Skeletal muscle satellite cell (primary cell): ENCODE measurements at regions not wholly inside any gene's neighbourhood (a gene's known extent, or its start where the extent isn't known, plus 50 kb on each side); places are given as distances from the start of the nearest gene placed in this dataset.

Experiments used
- H3K27me3 ChIP-seq: 2 replicates; pipeline ENCODE4 v1.7.0; 2013; ENCODE audit warnings: low read length; ENCODE audit not compliant: control insufficient read depth, insufficient read depth
- H3K36me3 ChIP-seq: 2 replicates; pipeline ENCODE4 v1.7.0; 2013; ENCODE audit warnings: mild to moderate bottlenecking, control low read depth, low read length; ENCODE audit not compliant: insufficient read depth
- H3K4me1 ChIP-seq: 2 replicates; pipeline ENCODE4 v1.7.0; 2013; ENCODE audit warnings: low read length; ENCODE audit not compliant: control insufficient read depth, insufficient read depth
- H3K4me2 ChIP-seq: 2 replicates; pipeline ENCODE4 v1.7.0; 2013; ENCODE audit warnings: mild to moderate bottlenecking, low read length
- H3K4me3 ChIP-seq: 2 replicates; pipeline ENCODE4 v1.7.0; 2013; ENCODE audit warnings: low read length
- H3K9ac ChIP-seq: 2 replicates; pipeline ENCODE4 v1.7.0; 2013; ENCODE audit warnings: mild to moderate bottlenecking, low read depth, low read length, moderate library complexity
- H3K9me3 ChIP-seq: replicated peaks from 2 replicates; pipeline ENCODE4 v1.7.0; 2013; ENCODE audit warnings: mild to moderate bottlenecking, control low read depth, low read length

DNA sequence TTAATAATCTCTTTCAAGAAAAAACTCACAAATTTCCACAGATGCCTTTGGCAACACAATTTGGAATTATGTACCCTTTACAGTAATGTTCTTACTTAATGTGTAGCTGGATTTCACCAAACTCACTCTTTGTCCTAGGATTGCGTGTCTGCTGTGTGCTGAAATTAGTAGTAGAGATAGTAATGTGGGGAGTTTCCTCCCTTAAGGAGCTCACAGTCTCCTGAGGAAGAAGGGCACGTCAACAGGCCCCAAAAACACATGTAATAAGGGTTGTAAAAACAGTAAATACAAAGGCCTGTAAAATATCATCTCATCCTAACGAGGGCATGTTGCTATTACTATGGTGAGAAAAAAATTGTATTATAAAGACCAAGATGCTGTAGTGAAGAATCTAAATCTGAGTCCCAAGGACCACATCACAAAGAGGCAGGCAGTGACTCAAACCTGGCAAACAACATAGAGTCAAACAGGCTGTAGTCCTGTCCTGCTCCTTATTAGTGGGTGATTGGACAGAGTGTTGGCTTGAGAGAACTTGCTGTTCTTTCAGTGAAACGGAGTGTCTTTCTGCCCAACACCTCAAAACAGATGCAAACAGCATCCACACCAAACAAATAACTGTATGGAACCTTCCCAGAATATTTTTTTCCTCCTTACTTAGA lies 83.2 kb upstream of the PAPPA start:
- Histone ChIP-seq H3K4me1 (peaks cover 21% of the 10 kb centered on the region), H3K27me3 (peaks cover 18% of the 10 kb centered on the region), H3K36me3 (no peaks in the 10 kb centered on the region), H3K9ac (no peak overlapping the region), H3K4me2 (no peak overlapping the region), H3K9me3 (no peaks in the 10 kb centered on the region), H3K4me3 (no peak overlapping the region)

DNA sequence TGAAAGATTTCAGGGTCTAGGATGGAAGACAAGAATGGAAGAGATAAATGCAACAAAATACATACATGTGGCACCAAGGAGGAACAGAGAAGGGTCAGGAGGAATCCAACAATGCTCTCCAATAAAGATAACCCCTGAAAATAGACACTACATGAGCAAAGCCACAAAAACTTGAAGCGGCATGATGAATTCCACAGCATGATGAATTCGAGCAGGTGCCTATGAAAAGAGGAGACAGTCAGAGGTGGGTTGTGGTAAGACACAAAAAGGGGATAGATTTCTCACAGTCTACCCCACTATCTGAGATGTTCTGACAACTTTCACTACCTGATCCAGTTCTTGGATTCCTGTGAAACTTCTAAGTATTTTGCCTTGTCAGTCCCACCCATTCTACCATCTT lies 81.5 kb upstream of the PAPPA start:
- Histone ChIP-seq H3K4me3 (no peak overlapping the region), H3K9me3 (no peaks in the 10 kb centered on the region)

DNA sequence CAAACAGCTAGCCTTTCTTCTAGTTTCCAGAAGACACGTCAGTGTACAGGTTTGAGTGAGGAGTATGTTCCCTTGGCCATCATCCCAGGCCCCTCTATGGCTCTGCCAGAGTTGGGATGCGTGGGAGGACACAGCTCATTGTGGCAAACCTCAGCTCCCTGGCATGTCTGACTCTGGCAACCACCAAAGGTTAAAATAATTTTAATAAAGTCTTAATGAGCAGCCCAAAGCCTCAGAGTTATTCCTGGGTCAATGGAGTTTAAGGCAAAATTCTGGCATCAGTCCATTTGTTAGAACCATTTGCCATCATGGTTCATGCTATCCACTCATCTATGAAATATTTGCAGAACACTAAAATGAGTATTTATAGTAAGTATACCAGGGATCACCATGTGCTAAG lies 79.8 kb upstream of the PAPPA start:
- no peak overlapping the region for H3K4me3 ChIP-seq
- H3K27me3 ChIP-seq, result peaks cover 26% of the 10 kb centered on the region
- H3K36me3 ChIP-seq, result no peaks in the 10 kb centered on the region
- H3K4me1 ChIP-seq, result peaks cover 23% of the 10 kb centered on the region
- H3K9me3 ChIP-seq, result no peaks in the 10 kb centered on the region
- no peak overlapping the region for H3K9ac ChIP-seq
- H3K4me2 ChIP-seq, result no peak overlapping the region

More for the DNA sequence above, 81.5 kb upstream of the PAPPA start:
- no peak overlapping the region for H3K9ac ChIP-seq
- H3K27me3 ChIP-seq, result peaks cover 18% of the 10 kb centered on the region
- no peak overlapping the region for H3K4me2 ChIP-seq
- H3K4me1 ChIP-seq, result peaks cover 23% of the 10 kb centered on the region
- no peaks in the 10 kb centered on the region for H3K36me3 ChIP-seq

DNA sequence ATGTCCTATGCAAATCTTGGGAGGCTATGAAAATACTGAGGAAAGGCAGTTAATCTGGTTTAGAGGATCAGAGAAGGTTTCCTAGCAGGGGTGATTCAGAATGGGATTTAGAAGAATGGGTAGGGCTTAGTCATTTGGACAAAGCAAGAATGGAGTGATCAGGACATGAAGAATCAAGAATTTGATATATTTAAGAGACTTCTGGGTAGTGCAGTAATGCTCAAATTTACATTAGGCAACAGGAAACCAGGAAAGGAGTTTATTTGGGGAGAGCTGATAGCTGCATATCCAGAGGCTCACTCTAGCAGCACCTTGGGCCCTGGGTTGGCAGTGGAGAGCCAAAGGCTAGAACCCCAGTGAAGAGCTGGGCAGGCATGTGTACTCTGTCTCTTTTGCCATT lies 78.9 kb upstream of the PAPPA start:
- H3K4me3 ChIP-seq, result no peak overlapping the region
- H3K36me3 ChIP-seq, result no peaks in the 10 kb centered on the region
- H3K9me3 ChIP-seq, result no peaks in the 10 kb centered on the region
- peaks cover 23% of the 10 kb centered on the region for H3K4me1 ChIP-seq
- no peak overlapping the region for H3K4me2 ChIP-seq
- H3K27me3 ChIP-seq, result peaks cover 28% of the 10 kb centered on the region
- H3K9ac ChIP-seq, result no peak overlapping the region

DNA sequence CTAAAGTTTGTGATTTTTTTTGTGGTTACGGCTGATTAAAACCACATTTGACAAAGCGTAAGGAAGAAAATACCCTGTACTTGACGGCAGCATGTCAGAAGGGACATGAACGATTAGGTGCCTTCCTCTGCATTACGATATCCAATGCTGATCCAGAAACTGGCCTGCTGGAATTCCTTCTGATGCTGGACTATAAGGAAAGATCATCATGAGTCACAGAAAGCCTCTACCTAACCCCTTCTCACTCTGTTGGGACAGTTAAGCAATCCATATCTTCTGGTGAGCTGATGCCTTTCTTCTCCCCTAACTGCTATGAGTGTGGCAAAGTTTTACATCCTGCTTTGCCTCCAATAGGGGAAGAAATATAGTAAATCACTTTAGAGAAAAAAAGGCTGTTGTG lies 78.4 kb upstream of the PAPPA start:
- no peak overlapping the region for H3K9ac ChIP-seq
- no peaks in the 10 kb centered on the region for H3K9me3 ChIP-seq
- peak overlapping the region; percentile 6 for H3K4me2 ChIP-seq
- peaks cover 27% of the 10 kb centered on the region for H3K27me3 ChIP-seq
- no peaks in the 10 kb centered on the region for H3K36me3 ChIP-seq
- H3K4me3 ChIP-seq, result no peak overlapping the region
- peaks cover 23% of the 10 kb centered on the region for H3K4me1 ChIP-seq

DNA sequence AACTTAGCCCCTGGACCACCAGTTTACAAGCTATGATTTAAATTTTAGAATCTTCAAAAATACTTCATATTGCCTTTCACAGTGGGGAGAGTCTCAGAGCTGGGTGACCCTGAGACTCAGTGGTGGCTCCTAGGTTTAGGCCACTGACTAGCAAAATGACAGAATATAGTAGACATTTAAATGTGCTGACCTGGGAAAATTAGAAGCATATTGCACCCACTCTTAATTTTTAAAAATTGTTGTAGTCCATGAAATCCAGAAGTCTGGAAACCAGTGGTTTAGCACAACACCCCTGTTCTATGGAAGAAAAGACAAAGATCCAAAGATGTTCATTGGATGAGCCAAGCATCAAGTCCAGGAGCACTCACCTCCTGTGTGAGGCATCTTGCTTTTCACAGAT lies 75.0 kb upstream of the PAPPA start:
- Histone ChIP-seq H3K27me3 (peaks cover 23% of the 10 kb centered on the region), H3K9me3 (no peaks in the 10 kb centered on the region), H3K4me2 (no peak overlapping the region), H3K36me3 (no peaks in the 10 kb centered on the region), H3K4me3 (no peak overlapping the region), H3K4me1 (peaks cover 18% of the 10 kb centered on the region), H3K9ac (no peak overlapping the region)

DNA sequence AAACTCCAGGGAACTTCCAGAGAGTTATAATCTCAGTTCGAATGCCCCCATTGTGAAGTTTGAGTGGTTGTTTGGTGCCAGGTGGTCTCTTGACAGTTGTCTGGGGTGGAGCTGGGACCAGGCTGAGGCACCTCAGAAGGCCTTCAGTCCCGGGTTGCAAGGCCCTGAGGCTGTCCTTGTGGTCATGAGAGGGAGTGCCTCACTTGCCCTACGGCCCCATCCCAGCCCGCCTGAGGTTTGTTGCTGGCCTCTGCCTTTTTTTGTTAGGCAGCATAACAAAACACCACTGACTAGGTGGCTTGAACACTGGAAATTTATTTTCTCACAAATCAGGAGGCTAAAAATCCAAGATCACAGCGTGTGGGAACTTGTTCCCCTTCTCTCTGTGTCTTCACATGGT lies 73.0 kb upstream of the PAPPA start:
- Histone ChIP-seq H3K4me2 (no peak overlapping the region), H3K36me3 (no peaks in the 10 kb centered on the region), H3K4me1 (peaks cover under 1% of the 10 kb centered on the region), H3K9ac (no peak overlapping the region), H3K4me3 (no peak overlapping the region), H3K27me3 (peaks cover 33% of the 10 kb centered on the region), H3K9me3 (no peaks in the 10 kb centered on the region)

DNA sequence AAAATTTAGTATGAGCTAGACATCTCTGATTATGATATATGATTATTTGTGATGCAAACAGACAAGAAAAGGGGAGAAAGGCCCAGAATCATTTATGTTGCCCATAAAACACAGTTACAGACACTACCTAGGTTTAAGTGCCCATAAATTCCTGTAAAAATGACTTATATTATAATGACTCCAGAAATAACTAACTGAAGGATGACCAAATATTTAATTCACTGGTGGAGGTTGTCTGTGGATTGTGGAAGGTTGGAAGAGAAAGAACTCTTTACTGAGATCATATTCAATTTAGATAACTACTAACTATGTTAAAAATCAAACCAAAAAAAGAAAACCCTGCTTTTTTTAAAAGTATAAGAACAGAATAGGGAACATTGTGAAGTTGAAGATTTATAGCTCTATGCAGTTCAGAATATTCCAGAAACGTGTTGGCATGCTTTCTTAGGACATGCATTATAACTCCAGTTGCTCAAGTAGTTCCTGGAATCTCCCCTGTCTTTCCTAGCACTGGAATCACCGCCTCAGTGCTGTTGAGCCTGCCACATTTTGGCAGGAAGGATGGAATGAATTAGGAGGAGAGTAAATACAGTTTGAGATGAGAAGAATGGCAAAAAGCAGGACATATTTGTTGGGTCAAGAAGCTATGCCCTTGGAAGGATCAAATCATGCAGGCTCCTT lies 72.0 kb upstream of the PAPPA start:
- Histone ChIP-seq H3K36me3 (no peaks in the 10 kb centered on the region), H3K9me3 (no peaks in the 10 kb centered on the region), H3K27me3 (peaks cover 32% of the 10 kb centered on the region), H3K9ac (no peak overlapping the region), H3K4me3 (no peak overlapping the region), H3K4me2 (no peak overlapping the region), H3K4me1 (no peaks in the 10 kb centered on the region)

DNA sequence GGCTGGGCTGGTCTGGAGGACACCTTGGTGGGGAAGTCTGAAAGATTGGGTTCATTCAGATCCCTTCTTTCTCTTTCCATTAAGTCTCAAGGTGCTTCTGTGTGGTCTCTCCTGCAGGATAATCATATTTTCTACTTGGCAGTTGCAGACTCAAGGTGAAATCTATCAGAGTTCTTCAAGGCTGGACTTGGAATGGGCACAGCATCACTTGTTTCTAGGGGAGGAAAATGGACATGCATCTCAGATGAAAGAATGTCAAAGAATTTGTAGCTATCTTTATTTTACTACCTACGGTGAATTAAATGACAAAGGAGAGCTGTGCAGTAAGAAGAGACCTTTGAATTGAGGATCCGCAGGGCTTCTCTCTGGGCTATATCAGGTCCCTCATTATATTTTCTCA lies 69.8 kb upstream of the PAPPA start:
- no peaks in the 10 kb centered on the region for H3K36me3 ChIP-seq
- H3K4me3 ChIP-seq, result no peak overlapping the region
- H3K4me1 ChIP-seq, result peaks cover 12% of the 10 kb centered on the region
- H3K4me2 ChIP-seq, result no peak overlapping the region
- H3K27me3 ChIP-seq, result peaks cover 16% of the 10 kb centered on the region
- H3K9me3 ChIP-seq, result no peaks in the 10 kb centered on the region
- H3K9ac ChIP-seq, result no peak overlapping the region

DNA sequence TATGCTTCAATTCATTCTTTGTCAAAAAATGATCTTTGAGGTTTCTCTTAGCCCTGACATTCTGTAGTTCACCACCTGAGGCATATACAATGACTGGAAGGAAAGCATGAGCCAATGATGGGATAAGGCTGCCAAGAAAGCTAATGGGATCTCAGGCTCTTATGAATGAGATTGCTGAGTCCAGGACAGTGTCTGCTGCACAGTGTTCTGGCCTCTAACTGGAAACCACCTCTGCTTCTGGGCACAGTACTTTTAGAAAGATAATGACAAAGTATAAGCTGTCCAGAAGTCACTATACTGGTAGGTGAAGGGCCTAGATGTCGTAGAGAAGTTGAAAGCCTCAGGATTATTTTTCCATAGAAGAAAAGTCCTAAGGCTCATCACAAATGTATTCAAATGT lies 69.1 kb upstream of the PAPPA start:
- H3K9ac ChIP-seq, result no peak overlapping the region
- no peaks in the 10 kb centered on the region for H3K36me3 ChIP-seq
- H3K4me1 ChIP-seq, result peaks cover 12% of the 10 kb centered on the region
- no peak overlapping the region for H3K4me3 ChIP-seq
- H3K27me3 ChIP-seq, result peaks cover 14% of the 10 kb centered on the region
- no peak overlapping the region for H3K4me2 ChIP-seq
- H3K9me3 ChIP-seq, result no peaks in the 10 kb centered on the region

DNA sequence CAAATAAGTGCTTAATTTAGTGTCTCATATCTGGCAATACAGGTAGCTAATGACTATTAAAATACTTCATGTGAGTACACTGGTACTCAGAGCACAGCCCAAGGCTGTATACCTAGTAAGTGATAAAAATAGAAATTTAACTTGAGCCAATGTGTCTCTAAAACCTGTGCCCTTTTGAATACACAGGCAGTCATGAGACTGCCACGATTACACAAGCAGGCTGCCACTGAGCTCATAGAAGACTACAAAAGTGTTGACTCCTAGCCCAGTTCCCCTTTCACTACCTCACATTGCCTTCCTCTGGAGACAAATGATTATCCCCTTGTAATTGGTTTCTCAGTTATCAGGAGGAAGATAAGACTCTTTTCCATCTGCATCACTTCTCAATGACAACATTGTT lies 66.3 kb upstream of the PAPPA start:
- Histone ChIP-seq H3K9me3 (no peaks in the 10 kb centered on the region), H3K27me3 (peaks cover 12% of the 10 kb centered on the region), H3K4me2 (peak overlapping the region; percentile 46), H3K4me3 (no peak overlapping the region), H3K9ac (no peak overlapping the region), H3K4me1 (peaks cover 12% of the 10 kb centered on the region), H3K36me3 (no peaks in the 10 kb centered on the region)

DNA sequence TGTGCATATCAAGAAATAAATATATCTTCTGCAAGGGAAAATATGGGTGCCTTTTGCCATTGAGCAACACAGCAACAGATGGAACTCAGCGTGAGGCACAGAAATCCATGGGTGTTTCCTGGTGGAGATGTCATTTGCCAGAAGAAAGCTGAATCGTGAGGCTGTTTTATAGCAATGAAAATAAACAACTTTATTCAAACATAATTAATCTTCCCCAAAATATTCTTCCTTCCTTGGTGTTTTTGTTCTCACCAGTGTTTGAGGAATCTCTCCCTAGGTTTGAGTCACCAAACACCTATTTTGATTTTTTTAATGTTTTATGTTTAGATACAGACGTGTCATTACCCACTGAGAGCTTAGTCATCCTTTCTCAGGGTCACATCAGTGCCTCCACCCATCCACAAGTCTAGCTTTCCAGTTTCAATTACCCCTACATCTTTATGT lies 65.8 kb upstream of the PAPPA start:
- peaks cover 12% of the 10 kb centered on the region for H3K4me1 ChIP-seq
- no peaks in the 10 kb centered on the region for H3K36me3 ChIP-seq
- peak overlapping the region; percentile 46 for H3K4me2 ChIP-seq
- H3K4me3 ChIP-seq, result no peak overlapping the region
- H3K9ac ChIP-seq, result no peak overlapping the region
- H3K27me3 ChIP-seq, result peaks cover 12% of the 10 kb centered on the region
- no peaks in the 10 kb centered on the region for H3K9me3 ChIP-seq
